ENCODE measurements at regions not wholly inside any gene's neighbourhood (a gene's known extent, or its start where the extent isn't known, plus 50 kb on each side); places are given as distances from the start of the nearest gene placed in this dataset.
"Not testable (repeated sequence)": the region's sequence is repeated elsewhere in the genome, so short reads cannot be mapped to it uniquely, and the experiment has no call there.

- H3K4me1 ChIP-seq, result no peaks in the 10 kb centered on the region
- no peak overlapping the region for H3K27ac ChIP-seq (replicated peaks)
- intact Hi-C loops (cut with micrococcal nuclease), result no loop called here
- no peaks in the 10 kb centered on the region for H3K36me3 ChIP-seq
- no peaks in the 10 kb centered on the region for H3K27me3 ChIP-seq (ENCODE audit: low read depth)
- no peaks in the 10 kb centered on the region for H3K9me3 ChIP-seq (replicated peaks)
- no peak overlapping the region for H3K4me3 ChIP-seq
- DNase-seq, result no peak
- no peak for TF ChIP-seq CTCF (IDR thresholded peaks at IDR 0.05; ENCODE audit: borderline replicate concordance)
These were observed 147.4 kb upstream of the BCHE start for GRCh38 chr3:165984589-165984988.

- Histone ChIP-seq H3K4me3 (no peak overlapping the region), H3K4me1 (no peaks in the 10 kb centered on the region), H3K27ac (replicated peaks) (no peak overlapping the region), H3K36me3 (no peaks in the 10 kb centered on the region), H3K9me3 (replicated peaks) (no peaks in the 10 kb centered on the region), H3K27me3 (ENCODE audit: low read depth) (no peaks in the 10 kb centered on the region)
- no peak for TF ChIP-seq CTCF (IDR thresholded peaks at IDR 0.05; ENCODE audit: borderline replicate concordance)
- intact Hi-C loops (cut with micrococcal nuclease), result no loop called here
- DNase-seq, result no peak
These were observed 146.1 kb upstream of the BCHE start for GRCh38 chr3:165983284-165983683.

GRCh38 chr3:165981318-165981717 is 144.1 kb upstream of the BCHE start:
- TF ChIP-seq CTCF (IDR thresholded peaks at IDR 0.05; ENCODE audit: borderline replicate concordance), result no peak
- H3K9me3 ChIP-seq (replicated peaks), result no peaks in the 10 kb centered on the region
- no peaks in the 10 kb centered on the region for H3K36me3 ChIP-seq
- no peak overlapping the region for H3K4me3 ChIP-seq
- intact Hi-C loops (cut with micrococcal nuclease), result no loop called here
- no peak overlapping the region for H3K27ac ChIP-seq (replicated peaks)
- no peak for DNase-seq
- no peaks in the 10 kb centered on the region for H3K27me3 ChIP-seq (ENCODE audit: low read depth)
- no peaks in the 10 kb centered on the region for H3K4me1 ChIP-seq

GRCh38 chr3:165960825-165961224 is 123.6 kb upstream of the BCHE start:
- intact Hi-C loops (cut with micrococcal nuclease); H3K27me3 ChIP-seq (ENCODE audit: low read depth); H3K4me3 ChIP-seq; H3K36me3 ChIP-seq; H3K27ac ChIP-seq (replicated peaks); H3K9me3 ChIP-seq (replicated peaks); H3K4me1 ChIP-seq; DNase-seq: not testable (repeated sequence)

- Histone ChIP-seq H3K4me3 (no peak overlapping the region), H3K9me3 (replicated peaks) (no peaks in the 10 kb centered on the region), H3K27ac (replicated peaks) (no peak overlapping the region), H3K27me3 (ENCODE audit: low read depth) (no peaks in the 10 kb centered on the region), H3K4me1 (no peaks in the 10 kb centered on the region), H3K36me3 (no peaks in the 10 kb centered on the region)
- no peak for TF ChIP-seq CTCF (IDR thresholded peaks at IDR 0.05; ENCODE audit: borderline replicate concordance)
- intact Hi-C loops (cut with micrococcal nuclease), result no loop called here
- DNase-seq, result no peak
These were observed 116.9 kb upstream of the BCHE start for GRCh38 chr3:165954171-165954570.

GRCh38 chr3:165946360-165946759 is 109.1 kb upstream of the BCHE start:
- H3K36me3 ChIP-seq, result no peaks in the 10 kb centered on the region
- intact Hi-C loops (cut with micrococcal nuclease), result no loop called here
- DNase-seq, result no peak
- H3K4me3 ChIP-seq, result no peak overlapping the region
- H3K4me1 ChIP-seq, result no peaks in the 10 kb centered on the region
- no peak overlapping the region for H3K27ac ChIP-seq (replicated peaks)
- H3K27me3 ChIP-seq (ENCODE audit: low read depth), result no peaks in the 10 kb centered on the region
- H3K9me3 ChIP-seq (replicated peaks), result no peaks in the 10 kb centered on the region
- TF ChIP-seq CTCF (IDR thresholded peaks at IDR 0.05; ENCODE audit: borderline replicate concordance), result no peak

All from left ventricle myocardium inferior (tissue), 1 donor.